Urothelium cell line (cell line): ENCODE measurements at regions not wholly inside any gene's neighbourhood (a gene's known extent, or its start where the extent isn't known, plus 50 kb on each side); places are given as distances from the start of the nearest gene placed in this dataset.
"Not testable (repeated sequence)": the region's sequence is repeated elsewhere in the genome, so short reads cannot be mapped to it uniquely, and the experiment has no call there.

Experiments
- DNase-seq: peaks from one replicate; pipeline ENCODE4 v3.0.0; 2011; ENCODE audit warnings: low spot score, mixed read lengths
- FAIRE-seq: peaks from 2 replicates; lab custom pipeline; 2011; peaks lifted over from hg19 to GRCh38; lab: Jason Lieb, UNC

- no peak for FAIRE-seq
- DNase-seq = no peak
Observed at GRCh38 chr10:52597189-52597863, 175.3 kb downstream of the MBL2 start.

- peak; percentile 17 for FAIRE-seq
- DNase-seq = no peak
Observed at GRCh38 chr10:52598936-52599335, 173.6 kb downstream of the MBL2 start.

- DNase-seq (no peak), FAIRE-seq (no peak)
Observed at GRCh38 chr10:52599551-52600200, 172.9 kb downstream of the MBL2 start.

- FAIRE-seq, DNase-seq: not testable (repeated sequence)
Observed at GRCh38 chr10:52604131-52604530, 168.5 kb downstream of the MBL2 start.

GRCh38 chr10:52609071-52609470 lies 163.5 kb downstream of the MBL2 start:
- no peak for FAIRE-seq

GRCh38 chr10:52609626-52610240 lies 162.9 kb downstream of the MBL2 start:
- DNase-seq = no peak
- no peak for FAIRE-seq

More at GRCh38 chr10:52609071-52609470, 163.5 kb downstream of the MBL2 start:
- no peak for DNase-seq

GRCh38 chr10:52615331-52615730 lies 157.3 kb downstream of the MBL2 start:
- no peak for FAIRE-seq

GRCh38 chr10:52615756-52616394 lies 156.7 kb downstream of the MBL2 start:
- FAIRE-seq (no peak), DNase-seq (no peak)

More at GRCh38 chr10:52615331-52615730, 157.3 kb downstream of the MBL2 start:
- DNase-seq = no peak

- FAIRE-seq = no peak
Observed at GRCh38 chr10:52616395-52616764, 156.2 kb downstream of the MBL2 start.

GRCh38 chr10:52617346-52617745 lies 155.2 kb downstream of the MBL2 start:
- DNase-seq (no peak), FAIRE-seq (no peak)

More at GRCh38 chr10:52616395-52616764, 156.2 kb downstream of the MBL2 start:
- DNase-seq = no peak

GRCh38 chr10:52619052-52619451 lies 153.5 kb downstream of the MBL2 start:
- DNase-seq = no peak
- FAIRE-seq = no peak

GRCh38 chr10:52621635-52622079 lies 150.9 kb downstream of the MBL2 start:
- DNase-seq (no peak), FAIRE-seq (peak; percentile 9)

GRCh38 chr10:52623761-52624160 lies 148.8 kb downstream of the MBL2 start:
- FAIRE-seq = no peak
- DNase-seq = no peak

- no peak for DNase-seq
- no peak for FAIRE-seq
Observed at GRCh38 chr10:52627279-52627678, 145.3 kb downstream of the MBL2 start.

- FAIRE-seq (no peak), DNase-seq (no peak)
Observed at GRCh38 chr10:52631146-52631545, 141.4 kb downstream of the MBL2 start.

- no peak for FAIRE-seq
- no peak for DNase-seq
Observed at GRCh38 chr10:52631648-52632047, 140.9 kb downstream of the MBL2 start.

GRCh38 chr10:52632591-52632990 lies 140.0 kb downstream of the MBL2 start:
- DNase-seq = no peak
- FAIRE-seq = no peak

- DNase-seq = no peak
- no peak for FAIRE-seq
Observed at GRCh38 chr10:52633266-52633665, 139.3 kb downstream of the MBL2 start.

- DNase-seq (no peak), FAIRE-seq (no peak)
Observed at GRCh38 chr10:52635651-52636050, 136.9 kb downstream of the MBL2 start.

GRCh38 chr10:52636874-52637273 lies 135.7 kb downstream of the MBL2 start:
- DNase-seq = no peak
- FAIRE-seq = no peak

GRCh38 chr10:52637592-52637991 lies 135.0 kb downstream of the MBL2 start:
- DNase-seq = no peak
- FAIRE-seq = no peak
